ENCODE measurements at regions not wholly inside any gene's neighbourhood (a gene's known extent, or its start where the extent isn't known, plus 50 kb on each side); places are given as distances from the start of the nearest gene placed in this dataset.

- TF ChIP-seq, protein P1, sequence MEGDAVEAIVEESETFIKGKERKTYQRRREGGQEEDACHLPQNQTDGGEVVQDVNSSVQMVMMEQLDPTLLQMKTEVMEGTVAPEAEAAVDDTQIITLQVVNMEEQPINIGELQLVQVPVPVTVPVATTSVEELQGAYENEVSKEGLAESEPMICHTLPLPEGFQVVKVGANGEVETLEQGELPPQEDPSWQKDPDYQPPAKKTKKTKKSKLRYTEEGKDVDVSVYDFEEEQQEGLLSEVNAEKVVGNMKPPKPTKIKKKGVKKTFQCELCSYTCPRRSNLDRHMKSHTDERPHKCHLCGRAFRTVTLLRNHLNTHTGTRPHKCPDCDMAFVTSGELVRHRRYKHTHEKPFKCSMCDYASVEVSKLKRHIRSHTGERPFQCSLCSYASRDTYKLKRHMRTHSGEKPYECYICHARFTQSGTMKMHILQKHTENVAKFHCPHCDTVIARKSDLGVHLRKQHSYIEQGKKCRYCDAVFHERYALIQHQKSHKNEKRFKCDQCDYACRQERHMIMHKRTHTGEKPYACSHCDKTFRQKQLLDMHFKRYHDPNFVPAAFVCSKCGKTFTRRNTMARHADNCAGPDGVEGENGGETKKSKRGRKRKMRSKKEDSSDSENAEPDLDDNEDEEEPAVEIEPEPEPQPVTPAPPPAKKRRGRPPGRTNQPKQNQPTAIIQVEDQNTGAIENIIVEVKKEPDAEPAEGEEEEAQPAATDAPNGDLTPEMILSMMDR (IDR thresholded peaks at IDR 0.05): no peak
- no peak for TF ChIP-seq POLR2A (IDR thresholded peaks at IDR 0.05)
Observed at GRCh38 chr15:98154863-98155262, 194.4 kb downstream of the ARRDC4 start.
